ENCODE measurements at regions not wholly inside any gene's neighbourhood (a gene's known extent, or its start where the extent isn't known, plus 50 kb on each side); places are given as distances from the start of the nearest gene placed in this dataset.
A peak's percentile ranks its signal among the peaks of the same experiment; 100 is the strongest.

DNA sequence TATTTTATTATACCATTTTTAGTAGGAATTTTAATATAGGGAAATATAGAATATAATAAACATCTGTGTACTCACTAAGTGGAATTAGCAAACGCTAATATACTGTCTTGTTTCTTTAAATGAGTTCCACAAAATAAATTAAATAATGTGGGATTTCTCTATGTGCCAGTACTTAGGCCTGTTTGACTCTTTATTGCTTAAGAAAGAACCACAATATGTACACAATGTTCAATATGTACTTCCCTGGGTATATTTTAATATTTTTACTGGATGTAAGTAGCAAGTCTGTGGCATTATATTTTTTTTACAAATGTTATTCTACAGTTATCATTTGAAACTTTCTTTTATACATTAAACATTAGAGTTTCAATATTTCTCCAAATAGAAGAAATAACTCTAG, 92.5 kb upstream of the CARD18 start:
- FAIRE-seq = no peak
- TF ChIP-seq POLR2AphosphoS5 (IDR thresholded peaks at IDR 0.05; ENCODE audit: low read depth, low read length) (no peak), TAF1 (IDR thresholded peaks at IDR 0.05; ENCODE audit: low read depth, low read length) (no peak), POU2F2 (IDR thresholded peaks at IDR 0.05; ENCODE audit: low read depth, low read length) (no peak), PAX5 (IDR thresholded peaks at IDR 0.05; ENCODE audit: insufficient read depth, low read length, severe bottlenecking) (no peak)
- DNase-seq (ENCODE audit: insufficient read length, low spot score) = no peak

DNA sequence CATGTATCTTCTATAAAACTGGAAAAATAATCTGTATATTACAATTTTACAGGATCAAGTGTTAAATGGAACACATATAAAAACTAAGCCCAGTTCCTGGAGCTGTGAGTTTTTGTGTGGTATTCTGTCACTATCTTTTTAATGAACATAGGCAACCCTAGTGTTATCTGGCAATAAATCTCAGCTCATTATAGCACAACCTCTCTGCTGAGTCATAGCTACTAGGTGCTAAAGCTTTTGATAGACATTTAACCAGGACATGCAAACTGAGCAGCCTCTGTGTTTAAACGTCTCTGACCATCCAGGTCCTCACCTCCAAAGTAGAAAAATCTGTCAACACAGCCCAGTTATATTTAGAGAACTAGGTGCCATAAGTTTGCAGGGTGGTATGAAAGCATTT, 91.0 kb upstream of the CARD18 start:
- no peak for TF ChIP-seq POLR2A (IDR thresholded peaks at IDR 0.05; ENCODE audit: low read depth, low read length)
- no peak for TF ChIP-seq TAF1 (IDR thresholded peaks at IDR 0.05; ENCODE audit: low read depth, low read length)
- TF ChIP-seq POLR2AphosphoS5 (IDR thresholded peaks at IDR 0.05; ENCODE audit: low read depth, low read length) = no peak
- no peak for TF ChIP-seq SPI1 (IDR thresholded peaks at IDR 0.05; ENCODE audit: low read depth, low read length)
- no peak for TF ChIP-seq PAX5 (IDR thresholded peaks at IDR 0.05; ENCODE audit: insufficient read depth, low read length, severe bottlenecking)
- no peak for TF ChIP-seq POU2F2 (IDR thresholded peaks at IDR 0.05; ENCODE audit: low read depth, low read length)
- no peak for DNase-seq (ENCODE audit: insufficient read length, low spot score)
- FAIRE-seq = no peak

DNA sequence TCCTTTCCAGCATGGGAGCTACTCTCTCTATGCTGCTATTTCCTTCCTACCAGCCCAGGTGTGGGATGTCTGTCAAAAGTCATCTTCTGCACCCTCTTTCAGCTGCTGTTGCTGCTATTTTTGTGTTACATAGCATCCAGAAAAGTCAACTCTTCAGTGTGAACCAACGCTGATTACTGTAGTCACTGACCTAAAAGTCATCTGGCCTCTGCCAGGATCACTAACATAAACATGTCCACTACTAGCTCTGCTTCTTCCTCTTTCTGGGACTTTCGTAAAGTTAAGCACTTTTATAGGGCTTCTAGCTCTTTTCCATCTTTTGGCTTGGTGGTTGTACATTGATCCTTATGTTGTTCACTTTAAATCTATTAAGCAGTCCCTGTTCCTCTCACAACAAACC, 90.2 kb upstream of the CARD18 start:
- FAIRE-seq = no peak
- DNase-seq (ENCODE audit: insufficient read length, low spot score) = no peak
- no peak for TF ChIP-seq PAX5 (IDR thresholded peaks at IDR 0.05; ENCODE audit: insufficient read depth, low read length, severe bottlenecking)
- no peak for TF ChIP-seq SPI1 (IDR thresholded peaks at IDR 0.05; ENCODE audit: low read depth, low read length)
- no peak for TF ChIP-seq POU2F2 (IDR thresholded peaks at IDR 0.05; ENCODE audit: low read depth, low read length)

DNA sequence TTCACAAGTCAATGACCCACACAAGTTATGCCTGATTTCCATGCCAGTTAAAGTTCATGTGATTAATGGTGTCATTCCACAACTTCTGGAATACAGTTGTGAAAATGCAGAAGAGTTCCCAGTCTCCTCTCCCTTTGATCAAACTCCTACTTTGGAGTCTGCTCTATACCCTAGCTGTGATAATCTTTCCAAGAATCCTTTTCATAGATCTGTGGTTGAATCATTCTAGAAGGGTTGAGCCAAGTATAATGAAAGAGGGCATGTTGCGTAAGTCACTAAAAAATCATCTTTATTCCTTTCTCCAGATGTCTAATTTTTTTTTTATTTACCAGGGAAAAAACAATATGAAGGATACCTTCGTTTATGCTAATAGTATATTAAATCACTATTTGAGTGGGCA, 89.7 kb upstream of the CARD18 start:
- DNase-seq (ENCODE audit: insufficient read length, low spot score) (no peak), FAIRE-seq (no peak)
- TF ChIP-seq TAF1 (IDR thresholded peaks at IDR 0.05; ENCODE audit: low read depth, low read length) = no peak
- TF ChIP-seq PAX5 (IDR thresholded peaks at IDR 0.05; ENCODE audit: insufficient read depth, low read length, severe bottlenecking) = no peak
- no peak for TF ChIP-seq POU2F2 (IDR thresholded peaks at IDR 0.05; ENCODE audit: low read depth, low read length)
- no peak for TF ChIP-seq POLR2AphosphoS5 (IDR thresholded peaks at IDR 0.05; ENCODE audit: low read depth, low read length)
- TF ChIP-seq SPI1 (IDR thresholded peaks at IDR 0.05; ENCODE audit: low read depth, low read length) = no peak
- TF ChIP-seq POLR2A (IDR thresholded peaks at IDR 0.05; ENCODE audit: low read depth, low read length) = no peak

DNA sequence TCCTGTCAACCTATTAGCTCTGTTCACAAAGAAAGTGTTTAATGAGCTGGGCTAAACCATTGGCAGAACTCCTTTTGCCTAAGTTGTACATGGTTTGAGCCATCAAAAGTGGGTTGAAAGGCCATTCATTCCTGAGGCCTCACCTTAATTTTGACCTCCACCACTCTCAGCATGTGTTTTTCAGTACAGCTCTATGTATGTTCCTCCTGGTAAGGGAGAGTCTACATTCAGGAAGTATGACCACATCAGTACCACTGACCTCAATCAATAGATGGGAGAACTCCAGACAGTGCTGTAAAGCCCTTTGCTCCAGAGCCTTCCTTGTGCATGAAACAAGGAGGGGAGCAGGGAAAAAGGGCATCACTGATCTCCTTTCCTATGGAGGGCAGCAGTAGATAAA, 87.8 kb upstream of the CARD18 start:
- TF ChIP-seq TAF1 (IDR thresholded peaks at IDR 0.05; ENCODE audit: low read depth, low read length) (no peak), SPI1 (IDR thresholded peaks at IDR 0.05; ENCODE audit: low read depth, low read length) (no peak), POLR2A (IDR thresholded peaks at IDR 0.05; ENCODE audit: low read depth, low read length) (no peak), PAX5 (IDR thresholded peaks at IDR 0.05; ENCODE audit: insufficient read depth, low read length, severe bottlenecking) (no peak), POLR2AphosphoS5 (IDR thresholded peaks at IDR 0.05; ENCODE audit: low read depth, low read length) (no peak), POU2F2 (IDR thresholded peaks at IDR 0.05; ENCODE audit: low read depth, low read length) (no peak)
- DNase-seq (ENCODE audit: insufficient read length, low spot score) (no peak), FAIRE-seq (no peak)

DNA sequence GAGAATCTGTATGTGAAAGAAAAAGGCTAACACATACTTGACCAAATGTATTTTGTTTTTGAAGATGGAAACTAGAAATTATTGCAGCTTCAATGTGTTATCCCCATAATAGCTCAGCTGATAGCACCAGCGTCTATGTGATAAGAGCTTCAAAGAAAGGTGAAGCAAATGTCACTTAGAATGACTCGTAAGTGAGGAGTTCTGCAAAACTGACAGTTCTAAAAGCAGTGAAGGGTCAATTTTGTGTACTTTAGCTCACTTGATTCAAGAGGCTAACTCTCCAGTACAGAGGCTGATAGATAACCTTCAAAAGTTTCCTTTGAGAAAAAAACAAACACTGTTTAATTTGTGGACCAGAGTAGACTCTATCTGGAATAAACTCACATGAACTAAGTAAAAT, 87.2 kb upstream of the CARD18 start:
- TF ChIP-seq TAF1 (IDR thresholded peaks at IDR 0.05; ENCODE audit: low read depth, low read length) = no peak
- TF ChIP-seq POU2F2 (IDR thresholded peaks at IDR 0.05; ENCODE audit: low read depth, low read length) = no peak
- no peak for TF ChIP-seq POLR2AphosphoS5 (IDR thresholded peaks at IDR 0.05; ENCODE audit: low read depth, low read length)
- TF ChIP-seq SPI1 (IDR thresholded peaks at IDR 0.05; ENCODE audit: low read depth, low read length) = no peak
- no peak for TF ChIP-seq PAX5 (IDR thresholded peaks at IDR 0.05; ENCODE audit: insufficient read depth, low read length, severe bottlenecking)
- no peak for TF ChIP-seq POLR2A (IDR thresholded peaks at IDR 0.05; ENCODE audit: low read depth, low read length)
- DNase-seq (ENCODE audit: insufficient read length, low spot score) (no peak), FAIRE-seq (no peak)

DNA sequence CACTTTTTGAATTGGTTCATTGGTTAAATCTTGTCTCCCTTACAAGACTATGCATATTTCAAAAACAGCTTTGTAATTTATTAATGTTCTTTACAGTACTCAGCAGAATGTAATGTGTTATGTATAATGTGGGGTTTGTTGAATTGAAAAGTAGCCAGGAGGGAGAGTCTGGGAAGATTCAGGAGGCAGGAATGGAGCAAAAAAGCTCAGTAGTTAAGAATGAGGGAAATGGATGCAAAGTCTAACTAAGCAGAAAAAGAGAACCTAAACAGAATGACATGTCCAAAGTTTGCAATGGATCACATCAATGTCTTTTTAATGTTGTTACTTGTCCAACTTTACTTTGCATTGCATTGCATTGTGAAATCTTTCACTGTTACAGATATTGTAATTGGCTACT, 86.5 kb upstream of the CARD18 start:
- TF ChIP-seq TAF1 (IDR thresholded peaks at IDR 0.05; ENCODE audit: low read depth, low read length) (no peak), SPI1 (IDR thresholded peaks at IDR 0.05; ENCODE audit: low read depth, low read length) (no peak), POLR2A (IDR thresholded peaks at IDR 0.05; ENCODE audit: low read depth, low read length) (no peak), POU2F2 (IDR thresholded peaks at IDR 0.05; ENCODE audit: low read depth, low read length) (no peak), PAX5 (IDR thresholded peaks at IDR 0.05; ENCODE audit: insufficient read depth, low read length, severe bottlenecking) (no peak), POLR2AphosphoS5 (IDR thresholded peaks at IDR 0.05; ENCODE audit: low read depth, low read length) (no peak)
- no peak for FAIRE-seq
- DNase-seq (ENCODE audit: insufficient read length, low spot score) = no peak

DNA sequence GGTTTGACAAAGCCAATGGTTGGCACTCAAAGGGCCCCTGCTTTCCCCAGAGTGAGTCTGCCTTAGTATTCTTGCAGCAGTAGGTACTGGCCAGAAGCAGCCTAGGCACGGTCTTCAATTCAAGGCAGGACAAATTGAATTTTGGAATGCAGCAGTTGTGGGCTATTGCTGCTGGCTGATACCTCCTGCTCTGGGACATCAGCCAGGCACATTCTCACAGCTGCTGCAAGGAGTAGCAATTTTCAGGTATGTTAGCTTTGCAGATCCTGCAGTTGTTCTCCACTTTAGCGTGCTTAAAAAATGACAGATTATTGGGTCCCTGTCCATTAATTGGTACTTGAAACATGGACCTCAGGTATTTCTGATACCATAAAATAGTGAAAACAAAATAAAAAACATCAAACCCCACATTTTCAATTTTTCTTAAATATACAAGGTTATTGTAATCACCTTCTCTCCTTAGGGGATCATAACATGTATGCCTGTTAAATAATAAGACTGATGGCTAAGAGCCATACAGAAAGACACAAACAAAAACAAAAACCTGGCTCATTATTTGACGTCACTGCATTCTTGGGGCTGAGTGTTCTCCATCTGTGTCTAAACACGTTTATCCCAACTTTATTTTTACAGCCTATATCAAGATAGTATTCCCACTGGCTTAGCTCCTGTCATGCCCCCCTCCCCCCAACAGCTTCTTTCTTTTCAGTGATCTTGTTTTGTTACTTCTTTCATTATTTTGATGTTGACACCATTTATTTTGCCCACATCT, 85.1 kb upstream of the CARD18 start:
- TF ChIP-seq SPI1 (IDR thresholded peaks at IDR 0.05; ENCODE audit: low read depth, low read length) = no peak
- TF ChIP-seq POLR2A (IDR thresholded peaks at IDR 0.05; ENCODE audit: low read depth, low read length) = no peak
- TF ChIP-seq TAF1 (IDR thresholded peaks at IDR 0.05; ENCODE audit: low read depth, low read length) = no peak
- no peak for TF ChIP-seq POLR2AphosphoS5 (IDR thresholded peaks at IDR 0.05; ENCODE audit: low read depth, low read length)
- TF ChIP-seq PAX5 (IDR thresholded peaks at IDR 0.05; ENCODE audit: insufficient read depth, low read length, severe bottlenecking) = no peak
- no peak for TF ChIP-seq POU2F2 (IDR thresholded peaks at IDR 0.05; ENCODE audit: low read depth, low read length)
- no peak for DNase-seq (ENCODE audit: insufficient read length, low spot score)
- no peak for FAIRE-seq

DNA sequence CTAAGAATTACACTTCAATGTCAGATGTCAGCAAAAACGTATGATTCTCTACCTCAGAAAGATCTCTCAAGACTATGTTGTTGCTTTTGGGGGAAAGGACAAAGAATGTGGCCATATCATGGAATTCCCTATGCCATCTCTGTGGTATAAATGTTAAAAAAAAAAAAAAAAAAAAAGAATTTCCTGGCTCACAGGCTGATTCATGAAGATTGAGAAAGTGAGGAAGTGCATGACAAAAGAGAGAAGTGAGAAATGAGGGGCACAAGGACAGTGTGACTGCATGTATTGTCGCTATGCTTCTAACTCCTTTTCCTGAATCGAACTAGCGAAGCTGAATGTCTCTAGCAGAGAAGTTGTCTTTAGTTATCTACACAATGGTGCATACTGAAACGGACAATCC, 80.6 kb upstream of the CARD18 start:
- no peak for DNase-seq (ENCODE audit: insufficient read length, low spot score)
- TF ChIP-seq PAX5 (IDR thresholded peaks at IDR 0.05; ENCODE audit: insufficient read depth, low read length, severe bottlenecking) = no peak
- TF ChIP-seq SPI1 (IDR thresholded peaks at IDR 0.05; ENCODE audit: low read depth, low read length) = 0 out of 2 replicates have a peak, but pooled peaks have one; percentile 12
- FAIRE-seq = no peak

DNA sequence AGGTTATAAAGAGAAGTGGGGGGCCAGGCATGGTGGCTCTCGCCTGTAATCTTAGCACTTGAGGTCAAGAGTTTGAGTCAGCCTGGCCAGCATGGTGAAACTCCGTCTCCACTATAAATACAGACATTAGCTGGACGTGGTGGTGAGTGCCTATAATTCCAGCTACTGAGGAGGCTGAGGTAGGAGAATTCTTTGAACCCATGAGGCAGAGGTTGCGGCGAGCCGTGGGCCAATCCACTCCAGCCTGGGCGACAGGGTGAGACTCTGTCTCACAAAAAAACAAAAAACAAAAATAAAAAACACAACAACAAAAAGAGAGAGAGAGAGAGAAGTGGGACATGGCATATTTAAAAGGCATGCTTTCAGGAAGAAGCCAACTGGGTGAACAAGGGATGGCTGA, 80.1 kb upstream of the CARD18 start:
- FAIRE-seq = no peak
- no peak for TF ChIP-seq POU2F2 (IDR thresholded peaks at IDR 0.05; ENCODE audit: low read depth, low read length)
- TF ChIP-seq POLR2AphosphoS5 (IDR thresholded peaks at IDR 0.05; ENCODE audit: low read depth, low read length) = no peak
- TF ChIP-seq TAF1 (IDR thresholded peaks at IDR 0.05; ENCODE audit: low read depth, low read length) = no peak
- TF ChIP-seq SPI1 (IDR thresholded peaks at IDR 0.05; ENCODE audit: low read depth, low read length) = no peak
- TF ChIP-seq POLR2A (IDR thresholded peaks at IDR 0.05; ENCODE audit: low read depth, low read length) = no peak
- TF ChIP-seq PAX5 (IDR thresholded peaks at IDR 0.05; ENCODE audit: insufficient read depth, low read length, severe bottlenecking) = no peak

More for the DNA sequence above, 80.1 kb upstream of the CARD18 start:
- DNase-seq (ENCODE audit: insufficient read length, low spot score) = no peak
